ENCODE measurements at regions not wholly inside any gene's neighbourhood (a gene's known extent, or its start where the extent isn't known, plus 50 kb on each side); places are given as distances from the start of the nearest gene placed in this dataset.

DNA sequence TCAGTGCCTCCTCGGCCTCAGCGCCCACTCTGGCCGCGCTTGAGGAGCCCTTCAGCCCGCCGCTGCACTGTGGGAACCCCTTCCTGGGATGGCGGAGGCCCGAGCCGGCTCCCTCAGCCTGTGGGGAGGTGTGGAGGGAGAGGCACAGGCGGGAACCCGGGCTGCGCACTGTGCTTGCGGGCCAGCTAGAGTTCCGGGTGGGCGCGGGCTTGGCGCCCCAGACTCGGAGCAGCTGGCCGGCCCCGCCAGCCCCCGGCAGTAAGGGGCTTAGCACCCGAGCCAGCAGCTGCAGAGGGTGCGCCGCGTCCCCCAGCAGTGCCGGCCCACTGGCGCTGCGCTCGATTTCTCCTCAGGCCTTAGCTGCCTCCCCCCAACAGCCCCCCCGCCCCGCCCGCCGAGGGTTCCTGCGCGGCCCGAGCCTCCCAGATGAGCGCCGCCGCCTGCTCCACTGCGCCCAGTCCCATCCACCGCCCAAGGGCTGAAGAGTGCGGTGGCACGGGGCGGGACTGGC lies 1137.0 kb downstream of the PCDH18 start:
- no peak for DNase-seq (ENCODE audit: low read depth in 1 of 2, low spot score in 1 of 2)
- no peak overlapping the region for H3K27ac ChIP-seq (replicated peaks)
- H3K27me3 ChIP-seq (ENCODE audit: insufficient read depth, poor library complexity, severe bottlenecking) = no peaks in the 10 kb centered on the region
- TF ChIP-seq GABPA (IDR thresholded peaks at IDR 0.05; ENCODE audit: low read depth) = no peak
- TF ChIP-seq, protein P1, sequence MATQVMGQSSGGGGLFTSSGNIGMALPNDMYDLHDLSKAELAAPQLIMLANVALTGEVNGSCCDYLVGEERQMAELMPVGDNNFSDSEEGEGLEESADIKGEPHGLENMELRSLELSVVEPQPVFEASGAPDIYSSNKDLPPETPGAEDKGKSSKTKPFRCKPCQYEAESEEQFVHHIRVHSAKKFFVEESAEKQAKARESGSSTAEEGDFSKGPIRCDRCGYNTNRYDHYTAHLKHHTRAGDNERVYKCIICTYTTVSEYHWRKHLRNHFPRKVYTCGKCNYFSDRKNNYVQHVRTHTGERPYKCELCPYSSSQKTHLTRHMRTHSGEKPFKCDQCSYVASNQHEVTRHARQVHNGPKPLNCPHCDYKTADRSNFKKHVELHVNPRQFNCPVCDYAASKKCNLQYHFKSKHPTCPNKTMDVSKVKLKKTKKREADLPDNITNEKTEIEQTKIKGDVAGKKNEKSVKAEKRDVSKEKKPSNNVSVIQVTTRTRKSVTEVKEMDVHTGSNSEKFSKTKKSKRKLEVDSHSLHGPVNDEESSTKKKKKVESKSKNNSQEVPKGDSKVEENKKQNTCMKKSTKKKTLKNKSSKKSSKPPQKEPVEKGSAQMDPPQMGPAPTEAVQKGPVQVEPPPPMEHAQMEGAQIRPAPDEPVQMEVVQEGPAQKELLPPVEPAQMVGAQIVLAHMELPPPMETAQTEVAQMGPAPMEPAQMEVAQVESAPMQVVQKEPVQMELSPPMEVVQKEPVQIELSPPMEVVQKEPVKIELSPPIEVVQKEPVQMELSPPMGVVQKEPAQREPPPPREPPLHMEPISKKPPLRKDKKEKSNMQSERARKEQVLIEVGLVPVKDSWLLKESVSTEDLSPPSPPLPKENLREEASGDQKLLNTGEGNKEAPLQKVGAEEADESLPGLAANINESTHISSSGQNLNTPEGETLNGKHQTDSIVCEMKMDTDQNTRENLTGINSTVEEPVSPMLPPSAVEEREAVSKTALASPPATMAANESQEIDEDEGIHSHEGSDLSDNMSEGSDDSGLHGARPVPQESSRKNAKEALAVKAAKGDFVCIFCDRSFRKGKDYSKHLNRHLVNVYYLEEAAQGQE (IDR thresholded peaks at IDR 0.05; ENCODE audit: insufficient replicate concordance, low read depth) = no peak
- no peak for TF ChIP-seq SPI1 (IDR thresholded peaks at IDR 0.05; ENCODE audit: borderline replicate concordance, low read depth)
- TF ChIP-seq, protein P2, sequence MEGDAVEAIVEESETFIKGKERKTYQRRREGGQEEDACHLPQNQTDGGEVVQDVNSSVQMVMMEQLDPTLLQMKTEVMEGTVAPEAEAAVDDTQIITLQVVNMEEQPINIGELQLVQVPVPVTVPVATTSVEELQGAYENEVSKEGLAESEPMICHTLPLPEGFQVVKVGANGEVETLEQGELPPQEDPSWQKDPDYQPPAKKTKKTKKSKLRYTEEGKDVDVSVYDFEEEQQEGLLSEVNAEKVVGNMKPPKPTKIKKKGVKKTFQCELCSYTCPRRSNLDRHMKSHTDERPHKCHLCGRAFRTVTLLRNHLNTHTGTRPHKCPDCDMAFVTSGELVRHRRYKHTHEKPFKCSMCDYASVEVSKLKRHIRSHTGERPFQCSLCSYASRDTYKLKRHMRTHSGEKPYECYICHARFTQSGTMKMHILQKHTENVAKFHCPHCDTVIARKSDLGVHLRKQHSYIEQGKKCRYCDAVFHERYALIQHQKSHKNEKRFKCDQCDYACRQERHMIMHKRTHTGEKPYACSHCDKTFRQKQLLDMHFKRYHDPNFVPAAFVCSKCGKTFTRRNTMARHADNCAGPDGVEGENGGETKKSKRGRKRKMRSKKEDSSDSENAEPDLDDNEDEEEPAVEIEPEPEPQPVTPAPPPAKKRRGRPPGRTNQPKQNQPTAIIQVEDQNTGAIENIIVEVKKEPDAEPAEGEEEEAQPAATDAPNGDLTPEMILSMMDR (IDR thresholded peaks at IDR 0.05; ENCODE audit: insufficient read depth, low read length) = no peak
- no peak for TF ChIP-seq POLR2AphosphoS5 (IDR thresholded peaks at IDR 0.05; ENCODE audit: low read depth)
- H3K4me3 ChIP-seq (replicated peaks; ENCODE audit: insufficient read depth, low read length) = no peak overlapping the region

DNA sequence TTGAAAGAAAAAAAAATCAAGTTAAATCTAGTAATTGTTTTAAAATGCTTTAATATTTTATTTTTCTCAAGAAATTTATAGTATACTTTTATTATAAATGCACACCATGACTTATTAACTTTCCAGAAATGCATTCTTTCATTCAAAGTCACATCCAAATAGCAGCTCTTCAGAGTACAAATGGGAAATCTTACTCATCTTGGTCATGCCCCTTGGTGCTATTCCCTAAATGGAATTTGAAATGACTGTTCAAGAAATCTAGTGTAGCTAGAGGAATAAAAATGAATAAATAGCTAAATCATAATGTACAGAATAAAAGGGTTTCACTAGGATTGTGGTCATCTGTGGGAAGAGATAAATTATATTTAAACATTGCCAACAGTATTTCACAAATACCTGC lies 1139.7 kb downstream of the PCDH18 start:
- H3K27ac ChIP-seq (replicated peaks) = no peak overlapping the region
- no peak for DNase-seq (ENCODE audit: low read depth in 1 of 2, low spot score in 1 of 2)
- TF ChIP-seq, protein P2 (IDR thresholded peaks at IDR 0.05; ENCODE audit: insufficient read depth, low read length) = no peak
- TF ChIP-seq SPI1 (IDR thresholded peaks at IDR 0.05; ENCODE audit: borderline replicate concordance, low read depth) (no peak), POLR2AphosphoS5 (IDR thresholded peaks at IDR 0.05; ENCODE audit: low read depth) (no peak), GABPA (IDR thresholded peaks at IDR 0.05; ENCODE audit: low read depth) (no peak)
- TF ChIP-seq, protein P1 (IDR thresholded peaks at IDR 0.05; ENCODE audit: insufficient replicate concordance, low read depth) = no peak
- H3K4me3 ChIP-seq (replicated peaks; ENCODE audit: insufficient read depth, low read length) = no peak overlapping the region
- H3K27me3 ChIP-seq (ENCODE audit: insufficient read depth, poor library complexity, severe bottlenecking) = no peaks in the 10 kb centered on the region

DNA sequence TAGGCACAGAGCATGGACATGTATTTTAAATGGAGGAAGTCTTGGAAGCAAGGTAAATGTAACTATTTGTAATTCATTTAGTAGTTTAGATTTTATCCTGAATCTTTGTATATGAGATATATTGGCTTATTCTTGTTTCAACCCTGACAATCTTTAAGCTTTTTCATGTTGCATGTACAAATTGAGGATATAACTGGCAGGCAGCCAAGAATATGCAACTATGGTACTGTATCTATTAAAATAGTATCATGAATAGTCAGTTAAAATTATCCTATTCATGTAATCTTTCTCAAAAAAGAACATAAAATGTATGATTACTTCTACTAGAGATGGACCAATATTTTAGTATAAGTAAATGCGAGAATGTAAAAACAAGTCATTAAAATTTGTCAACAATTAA lies 1141.5 kb downstream of the PCDH18 start:
- H3K27me3 ChIP-seq (ENCODE audit: insufficient read depth, poor library complexity, severe bottlenecking) = no peaks in the 10 kb centered on the region
- no peak overlapping the region for H3K4me3 ChIP-seq (replicated peaks; ENCODE audit: insufficient read depth, low read length)
- no peak overlapping the region for H3K27ac ChIP-seq (replicated peaks)
- TF ChIP-seq, protein P1 (IDR thresholded peaks at IDR 0.05; ENCODE audit: insufficient replicate concordance, low read depth) = no peak
- no peak for TF ChIP-seq GABPA (IDR thresholded peaks at IDR 0.05; ENCODE audit: low read depth)
- TF ChIP-seq, protein P2 (IDR thresholded peaks at IDR 0.05; ENCODE audit: insufficient read depth, low read length) = no peak
- no peak for TF ChIP-seq POLR2AphosphoS5 (IDR thresholded peaks at IDR 0.05; ENCODE audit: low read depth)
- no peak for TF ChIP-seq SPI1 (IDR thresholded peaks at IDR 0.05; ENCODE audit: borderline replicate concordance, low read depth)
- no peak for DNase-seq (ENCODE audit: low read depth in 1 of 2, low spot score in 1 of 2)

Data from HL-60 (cell line).